Epithelial cell of proximal tubule (primary cell): ENCODE measurements at regions not wholly inside any gene's neighbourhood (a gene's known extent, or its start where the extent isn't known, plus 50 kb on each side); places are given as distances from the start of the nearest gene placed in this dataset.

Experiments used
- DNase-seq: peaks from one replicate; pipeline ENCODE4 v3.0.0-alpha.2; 2011; ENCODE audit warnings: low read depth
- H3K4me3 ChIP-seq: 2 replicates; pipeline ENCODE4 v1.5.1; 2011; ENCODE audit warnings: low read depth, mild to moderate bottlenecking, low read length
- CTCF ChIP-seq: conservative IDR thresholded peaks from 2 replicates; pipeline ENCODE4 v1.5.1; 2012; ENCODE audit warnings: low read depth, mild to moderate bottlenecking, low read length

- no peak overlapping the region for H3K4me3 ChIP-seq
- no peak for TF ChIP-seq CTCF
- no peak for DNase-seq
Measured at GRCh38 chr11:116542406-116542805, 230.4 kb downstream of the BUD13 start.

- no peak overlapping the region for H3K4me3 ChIP-seq
- no peak for DNase-seq
- no peak for TF ChIP-seq CTCF
Measured at GRCh38 chr11:116541460-116541859, 231.3 kb downstream of the BUD13 start.

GRCh38 chr11:116540645-116541304 lies 232.0 kb downstream of the BUD13 start:
- no peak for TF ChIP-seq CTCF
- H3K4me3 ChIP-seq = no peak overlapping the region
- DNase-seq = no peak

- no peak overlapping the region for H3K4me3 ChIP-seq
- no peak for TF ChIP-seq CTCF
- DNase-seq = no peak
Measured at GRCh38 chr11:116539836-116540418, 232.9 kb downstream of the BUD13 start.

GRCh38 chr11:116539211-116539610 lies 233.6 kb downstream of the BUD13 start:
- H3K4me3 ChIP-seq = no peak overlapping the region
- TF ChIP-seq CTCF = no peak

GRCh38 chr11:116538677-116539076 lies 234.1 kb downstream of the BUD13 start:
- TF ChIP-seq CTCF = no peak
- DNase-seq = no peak
- H3K4me3 ChIP-seq = no peak overlapping the region

More at GRCh38 chr11:116539211-116539610, 233.6 kb downstream of the BUD13 start:
- no peak for DNase-seq

- no peak for DNase-seq
- H3K4me3 ChIP-seq = no peak overlapping the region
- TF ChIP-seq CTCF = no peak
Measured at GRCh38 chr11:116537709-116538108, 235.1 kb downstream of the BUD13 start.
